ENCODE measurements at regions not wholly inside any gene's neighbourhood (a gene's known extent, or its start where the extent isn't known, plus 50 kb on each side); places are given as distances from the start of the nearest gene placed in this dataset.
"Not testable (repeated sequence)": the region's sequence is repeated elsewhere in the genome, so short reads cannot be mapped to it uniquely, and the experiment has no call there.

GRCh38 chr21:9009267-9010016 lies 1511.9 kb upstream of the TPTE start:
- H3K4me3 Mint-ChIP-seq, H3K27ac Mint-ChIP-seq, DNase-seq, H3K27me3 Mint-ChIP-seq, H3K36me3 Mint-ChIP-seq, CTCF ChIA-PET, H3K4me1 Mint-ChIP-seq: not testable (repeated sequence)
- peaks cover 33% of the 10 kb centered on the region for H3K9me3 Mint-ChIP-seq

GRCh38 chr21:9010121-9010795 lies 1511.1 kb upstream of the TPTE start:
- peaks cover 38% of the 10 kb centered on the region for H3K9me3 Mint-ChIP-seq
- H3K4me1 Mint-ChIP-seq, CTCF ChIA-PET, H3K36me3 Mint-ChIP-seq, H3K27me3 Mint-ChIP-seq, DNase-seq, H3K4me3 Mint-ChIP-seq, H3K27ac Mint-ChIP-seq: not testable (repeated sequence)

- CTCF ChIA-PET, H3K4me1 Mint-ChIP-seq, H3K27ac Mint-ChIP-seq, H3K36me3 Mint-ChIP-seq, H3K4me3 Mint-ChIP-seq, H3K27me3 Mint-ChIP-seq, DNase-seq: not testable (repeated sequence)
- H3K9me3 Mint-ChIP-seq: peaks cover 40% of the 10 kb centered on the region
Observed at GRCh38 chr21:9010936-9011890, 1510.2 kb upstream of the TPTE start.

- H3K4me1 Mint-ChIP-seq, H3K36me3 Mint-ChIP-seq, H3K27ac Mint-ChIP-seq, H3K27me3 Mint-ChIP-seq, H3K4me3 Mint-ChIP-seq, DNase-seq, CTCF ChIA-PET: not testable (repeated sequence)
- H3K9me3 Mint-ChIP-seq: peaks cover 38% of the 10 kb centered on the region
Observed at GRCh38 chr21:9011916-9012315, 1509.5 kb upstream of the TPTE start.

- H3K4me3 Mint-ChIP-seq, H3K27me3 Mint-ChIP-seq, H3K4me1 Mint-ChIP-seq, CTCF ChIA-PET, H3K27ac Mint-ChIP-seq, H3K36me3 Mint-ChIP-seq, DNase-seq: not testable (repeated sequence)
- peaks cover 30% of the 10 kb centered on the region for H3K9me3 Mint-ChIP-seq
Observed at GRCh38 chr21:9013502-9014242, 1507.7 kb upstream of the TPTE start.

- H3K4me1 Mint-ChIP-seq, DNase-seq, CTCF ChIA-PET, H3K4me3 Mint-ChIP-seq, H3K27me3 Mint-ChIP-seq, H3K27ac Mint-ChIP-seq, H3K36me3 Mint-ChIP-seq: not testable (repeated sequence)
- H3K9me3 Mint-ChIP-seq: peaks cover 28% of the 10 kb centered on the region
Observed at GRCh38 chr21:9014243-9014734, 1507.1 kb upstream of the TPTE start.

- H3K36me3 Mint-ChIP-seq, H3K4me1 Mint-ChIP-seq, H3K27me3 Mint-ChIP-seq, H3K4me3 Mint-ChIP-seq, CTCF ChIA-PET, H3K27ac Mint-ChIP-seq, DNase-seq: not testable (repeated sequence)
- peaks cover 27% of the 10 kb centered on the region for H3K9me3 Mint-ChIP-seq
Observed at GRCh38 chr21:9015483-9016197, 1505.7 kb upstream of the TPTE start.

GRCh38 chr21:9017206-9017605 lies 1504.2 kb upstream of the TPTE start:
- H3K4me1 Mint-ChIP-seq, CTCF ChIA-PET, H3K36me3 Mint-ChIP-seq, H3K27me3 Mint-ChIP-seq, H3K27ac Mint-ChIP-seq, DNase-seq, H3K4me3 Mint-ChIP-seq: not testable (repeated sequence)
- H3K9me3 Mint-ChIP-seq: peaks cover 23% of the 10 kb centered on the region

GRCh38 chr21:9018731-9019253 lies 1502.6 kb upstream of the TPTE start:
- DNase-seq, H3K4me1 Mint-ChIP-seq, H3K4me3 Mint-ChIP-seq, H3K36me3 Mint-ChIP-seq, H3K27ac Mint-ChIP-seq, CTCF ChIA-PET, H3K27me3 Mint-ChIP-seq: not testable (repeated sequence)
- H3K9me3 Mint-ChIP-seq: peaks cover 12% of the 10 kb centered on the region

GRCh38 chr21:9024006-9024767 lies 1497.2 kb upstream of the TPTE start:
- DNase-seq, H3K4me3 Mint-ChIP-seq, CTCF ChIA-PET, H3K4me1 Mint-ChIP-seq, H3K27me3 Mint-ChIP-seq, H3K36me3 Mint-ChIP-seq, H3K27ac Mint-ChIP-seq, H3K9me3 Mint-ChIP-seq: not testable (repeated sequence)

GRCh38 chr21:9026729-9027416 lies 1494.5 kb upstream of the TPTE start:
- H3K9me3 Mint-ChIP-seq, H3K27me3 Mint-ChIP-seq, H3K4me3 Mint-ChIP-seq, H3K36me3 Mint-ChIP-seq, H3K4me1 Mint-ChIP-seq, DNase-seq, CTCF ChIA-PET, H3K27ac Mint-ChIP-seq: not testable (repeated sequence)

- H3K27me3 Mint-ChIP-seq, H3K27ac Mint-ChIP-seq, H3K4me3 Mint-ChIP-seq, H3K36me3 Mint-ChIP-seq, CTCF ChIA-PET, DNase-seq, H3K4me1 Mint-ChIP-seq, H3K9me3 Mint-ChIP-seq: not testable (repeated sequence)
Observed at GRCh38 chr21:9027417-9027800, 1494.0 kb upstream of the TPTE start.

Measured in activated naive CD4-positive, alpha-beta T cell treated with anti-CD3 and anti-CD28 coated beads, Interleukin-2, amount 10 ng/mL, durations not matched to agents 7 days and 5 days (primary cell).